CD4-positive, alpha-beta T cell (primary cell): ENCODE measurements at regions not wholly inside any gene's neighbourhood (a gene's known extent, or its start where the extent isn't known, plus 50 kb on each side); places are given as distances from the start of the nearest gene placed in this dataset.

Source experiments
- ATAC-seq: fragments of 200-7000 bp; cut with Tn5 transposase; one replicate; pipeline ENCODE4 v1.10.0; 2022; ENCODE audit warnings: mild to moderate bottlenecking; ENCODE audit not compliant: poor library complexity
- CTCF ChIA-PET: fragments of 350-600 bp; sonication (Branson Sonifier 250); formaldehyde crosslinking; loops from one replicate; lab custom pipeline; 2021; ENCODE audit warnings: antibody characterized with exemption, inconsistent platforms; lab: Charles Lee
- POLR2A ChIA-PET: fragments of 350-600 bp; sonication (Branson Sonifier 250); formaldehyde crosslinking; loops from one replicate; lab custom pipeline; 2021; ENCODE audit warnings: antibody characterized with exemption, inconsistent platforms; lab: Charles Lee
- DNase-seq, 14 experiments: peaks; one replicate each; pipeline ENCODE4 v3.0.0-alpha.2; 2013 to 2020; ENCODE audit warnings: mixed read lengths in 2 of 14
- H3K27ac ChIP-seq, 2 donors: one replicate each; pipeline versions ENCODE4 v1.5.1 to v1.7.0; 2013; ENCODE audit warnings: low read length in 2 of 2, low read depth in 1 of 2, mild to moderate bottlenecking in 1 of 2
- H3K27me3 ChIP-seq, 2 experiments: 1 replicate in 1 of 2; 2 replicates in 1 of 2; pipeline versions ENCODE4 v1.6.1 to v1.7.0; 2013; ENCODE audit warnings: low read length in 2 of 2, control low read depth in 1 of 2, mild to moderate bottlenecking in 1 of 2, moderate library complexity in 1 of 2; ENCODE audit not compliant: insufficient read depth in 2 of 2, control insufficient read depth in 1 of 2
- H3K36me3 ChIP-seq: one replicate; pipeline ENCODE4 v1.6.1; 2013; ENCODE audit warnings: low read length, control low read depth; ENCODE audit not compliant: insufficient read depth
- H3K4me1 ChIP-seq: one replicate; pipeline ENCODE4 v1.6.1; 2013; ENCODE audit warnings: low read length, control low read depth; ENCODE audit not compliant: insufficient read depth
- H3K4me3 ChIP-seq: one replicate; pipeline ENCODE4 v1.5.1; 2013; ENCODE audit warnings: mild to moderate bottlenecking, low read length, moderate library complexity
- H3K9me3 ChIP-seq, 2 experiments: 1 replicate in 1 of 2; 2 replicates in 1 of 2; pipeline versions ENCODE4 v1.6.1 to v1.7.0; 2013; ENCODE audit warnings: low read length in 2 of 2, mild to moderate bottlenecking in 2 of 2, control low read depth in 1 of 2, moderate library complexity in 1 of 2; ENCODE audit not compliant: control insufficient read depth in 1 of 2, insufficient read depth in 1 of 2
- H3K27ac Mint-ChIP-seq: one replicate; pipeline ENCODE4 v1.8.0; 2020; ENCODE audit warnings: mixed read lengths
- H3K27me3 Mint-ChIP-seq: one replicate; pipeline ENCODE4 v1.8.0; 2021; ENCODE audit warnings: mixed read lengths
- H3K36me3 Mint-ChIP-seq: one replicate; pipeline ENCODE4 v1.8.0; 2021; ENCODE audit warnings: low read depth, mixed read lengths
- H3K4me1 Mint-ChIP-seq: one replicate; pipeline ENCODE4 v1.8.0; 2021; ENCODE audit warnings: low read depth, mixed read lengths
- H3K4me3 Mint-ChIP-seq: one replicate; pipeline ENCODE4 v1.8.0; 2020; ENCODE audit warnings: mild to moderate bottlenecking, mixed read lengths
- H3K9me3 Mint-ChIP-seq: one replicate; pipeline ENCODE4 v1.8.0; 2020; ENCODE audit warnings: mixed read lengths
- CTCF ChIP-seq: fragments of 200-600 bp; IDR thresholded peaks from one replicate; pipeline ENCODE4 v1.8.0; 2022; ENCODE audit warnings: antibody characterized with exemption, mild to moderate bottlenecking
- intact Hi-C, 2 experiments: fragments of 100-400 bp; cut with DNase I in 1 of 2; cut with micrococcal nuclease in 1 of 2; formaldehyde crosslinking; loops; one replicate each; pipeline versions ENCODE4 v1.15.1 to v1.9.0; 2023 to 2025; cut with DNase I, micrococcal nuclease

GRCh38 chr10:33661580-33662336 is 327.3 kb upstream of the NRP1 start:
- H3K4me1 Mint-ChIP-seq: no peaks in the 10 kb centered on the region
- DNase-seq (peak in 3 of 14 experiments; percentile 15 to 61 (median 53)), ATAC-seq (no peak)
- H3K9me3 ChIP-seq: peaks cover 0 to 8% of the 10 kb centered on the region in 2 experiments
- intact Hi-C loops: no loop called here
- H3K4me3 Mint-ChIP-seq: no peak overlapping the region
- no peaks in the 10 kb centered on the region for H3K36me3 ChIP-seq
- H3K36me3 Mint-ChIP-seq: no peaks in the 10 kb centered on the region
- H3K27me3 ChIP-seq: peaks cover 0 to 5% of the 10 kb centered on the region in 2 experiments
- no peak overlapping the region for H3K27ac Mint-ChIP-seq
- TF ChIP-seq CTCF: no peak
- H3K27me3 Mint-ChIP-seq: peaks cover 9% of the 10 kb centered on the region
- peaks cover 4% of the 10 kb centered on the region for H3K9me3 Mint-ChIP-seq
- H3K4me3 ChIP-seq: no peak overlapping the region
- H3K4me1 ChIP-seq: peaks cover 6% of the 10 kb centered on the region
- no peak overlapping the region for H3K27ac ChIP-seq
- CTCF ChIA-PET: no interaction called here
- POLR2A ChIA-PET: no interaction called here

- intact Hi-C loops: no loop called here
- Mint-ChIP-seq H3K9me3 (peaks cover 4% of the 10 kb centered on the region), H3K4me1 (no peaks in the 10 kb centered on the region), H3K36me3 (no peaks in the 10 kb centered on the region), H3K4me3 (no peak overlapping the region), H3K27ac (no peak overlapping the region), H3K27me3 (peaks cover 9% of the 10 kb centered on the region)
- DNase-seq (no peak), ATAC-seq (no peak)
- H3K36me3 ChIP-seq: no peaks in the 10 kb centered on the region
- H3K4me1 ChIP-seq: peaks cover 6% of the 10 kb centered on the region
- TF ChIP-seq CTCF: no peak
- H3K4me3 ChIP-seq: no peak overlapping the region
- H3K9me3 ChIP-seq: peaks cover 0 to 8% of the 10 kb centered on the region in 2 experiments
- H3K27ac ChIP-seq: no peak overlapping the region
- H3K27me3 ChIP-seq: peaks cover 0 to 5% of the 10 kb centered on the region in 2 experiments
- ChIA-PET CTCF (no interaction called here), POLR2A (no interaction called here)
These were observed 325.9 kb upstream of the NRP1 start for GRCh38 chr10:33660329-33660728.

- Mint-ChIP-seq H3K27me3 (peaks cover 9% of the 10 kb centered on the region), H3K36me3 (no peaks in the 10 kb centered on the region), H3K4me1 (no peaks in the 10 kb centered on the region), H3K27ac (no peak overlapping the region), H3K9me3 (peaks cover 3% of the 10 kb centered on the region), H3K4me3 (no peak overlapping the region)
- no peak for DNase-seq
- Histone ChIP-seq H3K27me3 (peaks cover 0 to 5% of the 10 kb centered on the region in 2 experiments), H3K36me3 (no peaks in the 10 kb centered on the region), H3K4me1 (peaks cover 6% of the 10 kb centered on the region), H3K27ac (no peak overlapping the region), H3K9me3 (no peaks in the 10 kb centered on the region), H3K4me3 (no peak overlapping the region)
- intact Hi-C loops: no loop called here
- ChIA-PET POLR2A (no interaction called here), CTCF (no interaction called here)
- TF ChIP-seq CTCF: no peak
- ATAC-seq: no peak
These were observed 323.4 kb upstream of the NRP1 start for GRCh38 chr10:33657913-33658312.
